Retinal pigment epithelial cell (primary cell): ENCODE measurements at regions not wholly inside any gene's neighbourhood (a gene's known extent, or its start where the extent isn't known, plus 50 kb on each side); places are given as distances from the start of the nearest gene placed in this dataset.

Experiments
- DNase-seq: peaks from one replicate; pipeline ENCODE4 v3.0.0-alpha.2; 2010; ENCODE audit warnings: low read depth
- H3K4me3 ChIP-seq: 2 replicates; pipeline ENCODE4 v1.5.1; 2011; ENCODE audit warnings: mild to moderate bottlenecking, low read length, control low read depth, moderate library complexity
- TF ChIP-seq, protein P1 (sequence below): conservative IDR thresholded peaks from 2 replicates; pipeline ENCODE4 v1.5.1; 2011; ENCODE audit warnings: low read depth, low read length, control low read depth, inconsistent platforms

DNA sequence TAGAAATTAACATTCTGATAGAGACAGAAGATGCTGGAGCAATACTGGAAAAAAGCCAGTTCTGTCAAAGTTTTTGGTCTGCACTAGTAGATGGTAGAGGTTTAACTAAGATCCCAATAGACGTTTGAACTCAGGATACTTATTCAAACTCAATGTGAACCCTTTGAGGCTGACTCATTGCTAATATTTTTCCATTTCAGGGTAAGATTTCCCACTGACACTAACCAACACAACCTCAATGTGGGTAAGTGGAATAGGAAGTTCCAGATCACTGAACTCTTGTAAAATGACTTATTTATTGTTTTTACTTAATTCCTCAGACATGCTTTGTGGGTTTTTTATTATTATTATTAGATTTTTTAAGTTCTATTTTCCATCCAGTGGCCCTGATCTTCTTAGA, 1024.8 kb downstream of the EPHA3 start:
- no peak for DNase-seq
- H3K4me3 ChIP-seq: no peak overlapping the region
- TF ChIP-seq, protein P1, sequence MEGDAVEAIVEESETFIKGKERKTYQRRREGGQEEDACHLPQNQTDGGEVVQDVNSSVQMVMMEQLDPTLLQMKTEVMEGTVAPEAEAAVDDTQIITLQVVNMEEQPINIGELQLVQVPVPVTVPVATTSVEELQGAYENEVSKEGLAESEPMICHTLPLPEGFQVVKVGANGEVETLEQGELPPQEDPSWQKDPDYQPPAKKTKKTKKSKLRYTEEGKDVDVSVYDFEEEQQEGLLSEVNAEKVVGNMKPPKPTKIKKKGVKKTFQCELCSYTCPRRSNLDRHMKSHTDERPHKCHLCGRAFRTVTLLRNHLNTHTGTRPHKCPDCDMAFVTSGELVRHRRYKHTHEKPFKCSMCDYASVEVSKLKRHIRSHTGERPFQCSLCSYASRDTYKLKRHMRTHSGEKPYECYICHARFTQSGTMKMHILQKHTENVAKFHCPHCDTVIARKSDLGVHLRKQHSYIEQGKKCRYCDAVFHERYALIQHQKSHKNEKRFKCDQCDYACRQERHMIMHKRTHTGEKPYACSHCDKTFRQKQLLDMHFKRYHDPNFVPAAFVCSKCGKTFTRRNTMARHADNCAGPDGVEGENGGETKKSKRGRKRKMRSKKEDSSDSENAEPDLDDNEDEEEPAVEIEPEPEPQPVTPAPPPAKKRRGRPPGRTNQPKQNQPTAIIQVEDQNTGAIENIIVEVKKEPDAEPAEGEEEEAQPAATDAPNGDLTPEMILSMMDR: no peak

DNA sequence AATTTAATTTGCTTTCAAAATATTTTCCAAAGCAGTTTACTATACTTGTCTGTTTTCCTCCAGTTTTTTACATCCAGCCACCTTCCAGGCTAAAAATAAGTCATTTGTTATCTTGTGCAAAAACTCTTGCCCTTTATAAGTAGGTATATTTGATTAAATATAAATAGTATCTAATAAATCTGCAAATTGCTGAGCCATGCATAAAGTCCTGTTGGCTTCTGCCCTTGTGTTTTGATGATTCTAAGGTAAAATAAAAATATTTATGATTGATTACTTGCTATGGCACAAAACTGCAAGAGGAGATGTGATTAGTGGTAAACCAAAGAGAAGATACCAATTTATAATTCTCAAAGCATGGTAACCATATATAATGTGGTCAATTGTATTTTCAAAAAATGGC, 1026.7 kb downstream of the EPHA3 start:
- no peak overlapping the region for H3K4me3 ChIP-seq
- no peak for DNase-seq
- TF ChIP-seq, protein P1: no peak

DNA sequence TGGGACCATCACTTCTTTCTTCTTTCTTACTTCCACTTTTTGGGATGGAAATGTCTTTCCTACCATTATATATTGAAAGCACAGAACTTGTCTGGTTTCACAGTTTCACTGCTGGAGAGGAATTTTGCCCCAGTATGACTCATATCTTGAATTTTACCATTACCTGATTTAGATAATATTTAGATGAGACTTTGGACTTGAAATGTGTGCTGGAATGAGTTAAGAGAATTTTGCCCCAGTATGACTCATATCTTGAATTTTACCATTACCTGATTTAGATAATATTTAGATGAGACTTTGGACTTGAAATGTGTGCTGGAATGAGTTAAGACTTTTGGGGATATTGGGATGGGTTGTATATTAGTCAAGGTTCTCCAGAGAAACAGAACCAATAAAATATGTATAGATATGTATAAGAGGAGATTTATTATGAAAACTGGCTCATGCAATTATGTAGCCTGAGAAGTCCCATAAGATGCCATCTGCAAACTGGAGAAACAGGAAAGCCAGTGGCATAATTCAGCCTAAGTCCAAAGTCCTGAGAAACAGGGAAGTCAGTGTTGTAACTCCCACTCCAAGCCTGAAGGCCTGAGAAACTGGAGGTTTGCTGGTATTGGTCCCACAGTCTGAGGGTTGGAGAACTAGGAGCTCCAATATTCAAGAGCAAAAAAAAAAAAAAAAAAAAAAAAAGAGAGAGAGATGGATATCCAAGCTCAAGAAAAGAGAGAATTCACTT, 1029.2 kb downstream of the EPHA3 start:
- DNase-seq: no peak
- H3K4me3 ChIP-seq: no peak overlapping the region
- TF ChIP-seq, protein P1: no peak

DNA sequence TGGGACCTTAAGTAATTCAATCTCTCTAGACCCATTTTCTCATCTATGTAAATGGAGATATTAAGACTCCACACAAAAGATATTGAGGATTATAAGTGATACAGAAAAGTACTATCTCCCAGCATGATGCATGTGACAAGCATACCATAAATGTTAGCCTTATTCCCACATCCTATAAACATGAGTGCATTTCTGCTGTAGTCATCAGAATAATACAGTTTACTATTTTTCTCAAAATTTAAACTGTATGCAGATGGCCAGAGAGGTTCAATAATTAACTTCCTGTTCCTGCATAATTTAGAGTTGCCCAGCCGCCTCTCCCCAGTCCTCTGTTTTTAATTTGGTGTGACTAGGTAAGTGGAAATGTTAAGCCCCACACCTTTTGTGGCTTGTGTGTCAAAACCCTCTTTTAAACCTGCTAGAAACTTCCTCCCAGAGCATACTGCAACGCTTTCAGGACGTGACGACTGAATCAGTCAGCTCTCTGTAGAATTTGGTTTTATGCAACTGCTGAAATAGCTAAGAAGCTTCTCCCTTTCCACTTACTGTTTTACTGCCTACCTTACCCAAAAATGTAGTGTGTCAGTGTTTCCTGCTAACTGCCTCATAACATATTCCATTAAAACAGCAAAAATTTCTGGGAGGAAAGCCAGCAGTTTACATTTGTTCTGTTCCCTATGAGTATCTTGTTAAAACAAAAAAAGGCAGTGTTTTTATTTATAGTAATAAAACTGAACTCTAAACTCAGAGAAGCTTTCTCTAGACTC, 1037.9 kb downstream of the EPHA3 start:
- TF ChIP-seq, protein P1: no peak
- no peak for DNase-seq
- H3K4me3 ChIP-seq: no peak overlapping the region

DNA sequence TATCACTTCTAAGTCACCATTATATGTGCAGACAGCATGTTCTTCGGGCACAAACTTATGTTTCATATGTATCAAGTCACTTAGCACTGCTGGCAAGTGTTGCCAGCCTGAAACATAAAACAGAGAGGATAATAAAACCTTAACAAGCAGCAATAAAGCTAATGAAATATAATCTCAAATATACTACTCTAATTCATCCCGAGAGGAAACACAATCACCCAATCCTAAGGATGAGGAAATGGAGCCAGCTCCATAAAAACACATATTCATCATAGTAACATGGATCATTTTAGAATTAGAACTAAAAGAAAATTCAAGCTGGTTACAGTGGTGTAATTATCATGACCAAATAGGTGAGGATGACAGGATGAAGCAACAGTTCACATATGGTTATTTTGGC, 1072.7 kb downstream of the EPHA3 start:
- no peak overlapping the region for H3K4me3 ChIP-seq
- TF ChIP-seq, protein P1: no peak
- DNase-seq: no peak

DNA sequence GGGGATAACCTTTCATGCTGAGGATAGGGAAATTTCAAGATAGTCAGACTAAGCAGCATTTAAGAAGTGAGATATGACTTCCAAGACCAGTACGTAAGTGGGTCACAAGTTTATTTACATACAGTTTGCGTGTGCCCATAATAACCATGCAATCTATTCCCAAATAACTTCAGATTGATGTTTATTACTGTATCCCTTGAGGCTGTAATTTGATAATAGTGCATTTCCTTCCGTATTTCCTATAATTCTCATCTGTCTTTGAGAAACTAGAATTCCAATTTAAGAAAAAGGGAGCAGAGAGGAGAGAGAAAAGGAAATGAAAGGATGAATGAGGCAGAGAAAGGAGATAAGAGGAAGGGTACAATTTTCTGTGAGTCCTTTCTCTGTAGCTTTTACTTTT, 1073.1 kb downstream of the EPHA3 start:
- H3K4me3 ChIP-seq: no peak overlapping the region
- DNase-seq: no peak

More for the DNA sequence above, 1073.1 kb downstream of the EPHA3 start:
- TF ChIP-seq, protein P1: no peak
